GM19035 (cell line): ENCODE measurements at regions not wholly inside any gene's neighbourhood (a gene's known extent, or its start where the extent isn't known, plus 50 kb on each side); places are given as distances from the start of the nearest gene placed in this dataset.

Experiments used
- ATAC-seq: cut with Tn5 transposase; IDR thresholded peaks from one replicate; pipeline ENCODE4 v1.9.1; 2021; ENCODE audit not compliant: unreplicated experiment

DNA sequence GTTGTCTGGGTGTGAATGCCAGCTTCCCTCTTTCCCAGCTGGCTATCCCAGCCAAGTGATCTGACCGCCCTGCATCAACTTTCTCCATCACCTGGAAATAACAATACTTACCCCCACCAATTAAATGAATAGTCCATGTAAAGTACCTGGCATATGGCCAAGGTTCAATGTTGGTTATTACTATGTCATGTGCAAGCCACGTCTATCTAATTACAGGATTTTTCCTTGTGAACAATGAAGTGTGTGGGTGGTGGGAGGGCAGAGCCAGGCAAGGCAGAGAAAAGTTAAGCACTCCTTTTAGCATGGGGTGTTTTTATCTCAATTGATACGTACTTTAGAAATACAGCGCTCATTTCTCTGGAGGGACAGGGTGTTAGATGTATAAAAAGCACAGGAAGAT lies 121.1 kb downstream of the NHLRC3 start:
- no peak for ATAC-seq

DNA sequence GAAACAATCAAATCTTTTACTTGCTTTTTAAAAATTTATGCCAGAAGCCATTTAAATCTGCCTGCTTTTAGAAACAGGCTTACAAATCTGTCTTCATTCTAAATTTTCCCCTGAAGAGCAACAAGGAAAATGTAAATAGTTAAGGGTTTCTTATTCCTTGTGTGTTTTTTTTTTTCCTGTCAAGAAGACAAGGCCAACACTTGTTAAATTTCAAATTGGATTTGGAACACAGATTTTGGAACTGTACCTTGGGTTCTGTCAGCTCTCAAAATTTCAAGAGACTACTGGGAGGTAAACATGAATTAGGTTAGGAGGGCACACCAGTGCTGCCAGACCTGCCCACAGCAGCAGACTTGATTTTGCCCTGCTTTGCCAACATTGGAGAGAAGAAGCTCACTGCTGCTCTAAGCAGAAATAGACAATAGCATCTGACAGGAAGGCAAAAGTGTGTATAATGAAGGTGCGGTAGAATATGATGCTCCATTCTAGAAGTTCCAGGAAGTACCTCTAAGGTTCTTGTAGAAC lies 121.7 kb downstream of the NHLRC3 start:
- ATAC-seq: no peak

DNA sequence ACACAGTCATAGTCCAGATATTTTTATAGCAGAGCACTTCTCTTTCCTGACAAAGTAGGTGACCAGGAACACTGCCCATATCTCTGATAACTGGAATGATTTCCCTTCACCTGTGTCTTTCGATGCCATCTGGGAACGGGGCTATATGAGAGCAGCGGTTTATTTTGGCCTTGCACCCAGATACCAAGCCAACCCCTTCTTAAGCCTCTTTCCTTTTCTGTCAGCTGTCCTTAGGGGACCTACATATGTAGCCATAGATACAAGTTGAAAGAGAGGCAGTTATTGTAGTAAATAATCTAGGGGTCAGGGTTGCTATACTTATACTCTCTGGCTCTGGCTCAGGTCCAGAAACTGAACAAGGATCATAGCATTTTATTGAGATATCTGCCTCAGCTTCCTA lies 128.8 kb downstream of the NHLRC3 start:
- ATAC-seq: no peak

DNA sequence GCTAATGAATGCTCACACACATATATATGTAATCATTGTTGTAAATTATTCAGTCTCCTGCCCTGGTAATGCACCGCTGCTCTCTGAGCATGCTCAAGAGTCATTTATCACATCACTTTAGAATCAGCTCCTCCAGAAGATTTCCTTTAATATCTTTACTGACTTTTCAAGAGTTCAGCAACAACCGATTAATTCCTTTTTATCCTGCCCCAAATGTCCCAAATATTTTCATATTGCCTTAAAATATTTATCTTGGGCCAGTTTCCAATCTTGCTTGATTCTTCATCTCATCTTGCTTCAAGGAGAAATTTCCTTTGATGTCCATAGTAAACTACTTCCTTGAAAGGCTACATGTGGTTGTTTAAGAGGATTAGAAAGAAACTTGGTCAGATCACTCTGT lies 132.5 kb downstream of the NHLRC3 start:
- ATAC-seq: no peak

DNA sequence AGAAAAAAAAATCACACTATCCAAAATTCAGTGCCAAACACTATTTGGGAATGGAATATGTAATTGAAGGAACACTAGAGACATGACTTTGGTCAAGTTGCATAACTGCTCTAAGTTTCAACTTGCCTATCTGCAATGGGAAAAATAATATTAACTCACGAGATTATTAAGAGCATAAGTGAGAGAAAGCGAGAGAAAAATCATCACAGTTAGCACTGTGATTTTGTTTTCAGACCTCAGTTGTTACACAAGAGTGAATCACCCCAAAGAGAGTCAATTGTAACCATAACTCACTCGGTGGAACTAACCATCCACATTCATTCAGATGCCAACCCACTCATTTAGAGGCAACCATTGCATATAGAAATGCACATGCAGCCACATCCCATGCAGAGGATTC lies 147.1 kb downstream of the NHLRC3 start:
- no peak for ATAC-seq

DNA sequence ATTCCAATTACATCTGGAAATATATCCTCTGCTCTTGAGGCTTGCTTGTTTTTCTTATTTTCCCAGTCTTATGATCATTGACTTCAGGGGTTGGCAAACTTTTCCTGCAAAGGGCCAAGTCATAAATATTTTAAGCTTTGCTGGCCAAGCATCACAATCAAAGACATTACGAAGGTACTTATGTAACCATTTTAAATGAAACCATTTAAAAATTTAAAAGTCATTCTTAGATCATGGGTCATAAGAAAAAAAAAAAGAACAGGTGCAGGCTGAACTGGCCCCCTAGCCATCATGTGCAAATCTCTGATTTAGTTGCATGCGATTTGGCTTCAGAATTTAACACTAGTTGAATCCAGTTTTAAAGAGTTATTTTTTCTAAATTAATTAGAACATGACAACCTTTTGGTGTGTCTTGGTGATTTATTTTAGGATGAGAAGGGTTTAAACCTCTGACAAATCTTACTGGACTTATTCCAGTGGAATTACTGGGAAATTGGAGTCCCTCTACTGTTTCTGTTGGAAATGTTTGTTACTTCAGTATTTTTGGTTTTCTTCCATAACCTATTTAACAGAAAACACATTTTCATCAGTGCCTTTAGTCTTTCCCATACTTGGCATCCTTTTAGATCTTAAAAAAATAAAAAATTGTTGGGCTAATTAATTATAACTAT lies 148.1 kb downstream of the NHLRC3 start:
- no peak for ATAC-seq

DNA sequence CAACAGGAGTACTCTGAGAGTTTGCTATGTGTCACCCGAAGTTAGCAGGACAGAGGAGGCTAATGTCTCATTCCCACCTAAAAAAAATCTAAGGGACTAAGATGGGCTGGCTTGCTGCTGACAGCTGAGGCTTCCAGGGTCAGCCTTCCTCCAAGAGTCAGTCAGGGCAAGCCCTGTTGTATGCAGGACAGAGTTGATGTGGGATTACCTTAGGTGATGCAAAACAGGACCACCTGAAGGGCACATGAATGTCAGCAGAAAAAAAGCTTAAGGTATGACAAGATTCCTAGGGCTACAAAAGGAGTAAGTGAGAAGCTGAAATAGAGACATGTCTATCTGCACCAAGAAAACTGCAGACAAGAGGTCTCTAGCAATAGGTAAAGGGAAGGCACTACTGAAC lies 151.5 kb downstream of the NHLRC3 start:
- no peak for ATAC-seq

DNA sequence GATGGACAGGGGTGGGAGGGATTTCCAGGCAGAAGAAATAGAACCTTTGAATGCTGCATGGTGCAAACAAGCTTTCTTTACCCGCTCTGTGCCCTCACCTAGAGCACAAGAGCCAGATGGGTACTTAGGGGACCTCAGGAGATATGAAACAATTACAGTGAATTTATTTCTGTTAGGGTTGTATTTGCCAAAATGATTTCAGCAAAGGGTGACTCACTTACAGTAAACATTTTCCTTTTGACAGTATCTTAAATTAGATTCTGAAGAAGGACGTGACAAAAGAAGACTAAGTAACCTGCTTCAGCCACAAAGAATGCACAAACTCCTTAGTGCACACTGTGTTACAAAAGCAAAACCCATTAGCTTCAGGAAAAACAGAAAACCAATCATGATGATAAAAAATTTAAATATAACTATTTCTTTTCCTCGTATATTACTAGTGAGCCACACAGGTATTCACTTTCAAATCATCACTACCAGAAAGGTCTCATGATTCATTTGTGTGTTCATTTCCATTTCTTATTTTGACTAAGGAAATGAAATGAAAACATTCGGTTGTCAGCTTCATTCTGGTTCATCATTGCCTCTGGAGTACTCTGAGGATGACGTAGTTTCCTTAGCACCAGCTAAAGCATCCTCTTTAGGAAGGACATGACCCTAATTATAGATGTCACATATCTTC lies 158.8 kb downstream of the NHLRC3 start:
- peak; percentile 70 for ATAC-seq

DNA sequence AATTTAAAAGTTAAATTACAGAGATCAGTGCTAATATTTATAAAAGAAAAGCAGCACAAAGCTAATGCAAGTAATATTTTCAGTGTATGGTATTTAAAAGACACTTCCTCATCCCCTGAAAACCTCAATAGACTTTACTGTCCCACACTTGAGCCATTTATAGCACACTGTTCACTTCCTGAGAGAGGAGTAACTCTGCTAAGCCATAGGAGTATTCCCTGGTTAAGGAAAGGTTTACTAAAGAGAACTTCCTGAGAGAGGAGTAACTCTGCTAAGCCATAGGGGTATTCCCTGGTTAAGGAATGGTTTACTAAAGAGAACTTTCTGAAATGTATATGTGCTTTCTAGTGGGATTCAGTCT lies 159.4 kb downstream of the NHLRC3 start:
- peak; percentile 9 for ATAC-seq

DNA sequence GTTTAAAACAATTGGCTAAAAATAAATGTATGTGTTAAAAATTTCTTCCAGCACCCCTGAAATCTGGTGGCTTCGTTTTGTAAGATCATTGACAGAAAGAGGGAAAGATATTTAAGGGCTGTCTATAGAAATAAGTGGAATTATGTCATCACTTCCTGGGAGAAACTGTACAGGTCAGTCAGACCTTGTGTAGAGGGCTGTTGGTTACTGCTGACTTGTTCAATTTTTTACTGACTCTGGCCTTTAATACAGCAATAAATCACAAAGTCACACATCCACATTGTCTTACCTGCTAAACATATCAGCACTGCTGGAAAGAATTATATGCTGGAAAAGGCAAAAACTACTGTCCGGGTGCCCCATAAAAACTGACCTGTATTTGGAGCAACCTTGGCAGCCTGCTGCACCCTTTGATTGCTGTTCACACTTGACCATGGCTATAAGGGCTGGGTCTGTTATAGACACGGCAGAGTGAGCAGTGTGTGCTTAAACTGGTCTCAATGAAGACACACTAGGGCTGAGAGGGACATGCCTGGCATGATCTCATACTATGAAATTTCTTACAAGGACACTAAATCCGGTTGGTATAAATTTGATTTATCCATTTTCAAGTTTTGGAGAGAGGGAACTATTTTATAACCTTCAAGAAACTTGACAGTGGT lies 162.1 kb downstream of the NHLRC3 start:
- ATAC-seq: no peak

DNA sequence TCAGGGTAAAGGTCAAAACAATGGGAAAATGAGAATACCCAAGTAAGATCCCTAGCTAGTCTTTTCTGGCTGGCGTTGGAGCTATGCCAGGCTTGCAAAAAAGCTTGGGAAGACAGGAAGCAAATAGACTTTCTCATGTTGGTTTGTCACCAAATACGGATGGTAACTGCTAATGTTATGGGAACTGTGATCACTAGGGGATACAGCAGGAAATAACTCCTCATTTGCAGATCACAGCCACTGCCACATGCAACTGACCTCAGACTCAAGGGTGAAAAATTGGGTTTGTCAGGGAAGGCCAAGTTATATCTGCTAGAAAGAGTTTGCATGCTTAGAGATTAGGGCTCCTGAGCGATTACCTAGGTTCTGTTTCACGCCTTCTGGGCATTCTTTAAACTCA lies 162.9 kb downstream of the NHLRC3 start:
- ATAC-seq: no peak

DNA sequence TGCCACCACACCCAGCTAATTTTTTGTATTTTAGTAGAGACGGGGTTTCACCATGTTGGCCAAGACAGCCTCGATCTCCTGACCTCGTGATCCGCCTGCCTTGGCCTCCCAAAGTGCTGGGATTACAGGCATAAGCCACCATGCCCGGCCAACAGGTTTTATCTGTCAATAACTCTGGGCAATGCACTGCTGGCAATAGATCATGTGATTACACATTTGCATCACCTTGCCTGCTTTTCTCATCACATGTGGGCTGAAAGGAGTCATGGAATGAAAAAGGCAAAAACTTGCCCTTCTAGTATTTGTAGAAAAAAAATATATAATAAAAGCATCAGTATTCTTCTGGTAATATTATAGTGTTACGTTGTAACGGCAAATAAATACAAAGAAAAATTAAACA lies 164.5 kb downstream of the NHLRC3 start:
- ATAC-seq: no peak

DNA sequence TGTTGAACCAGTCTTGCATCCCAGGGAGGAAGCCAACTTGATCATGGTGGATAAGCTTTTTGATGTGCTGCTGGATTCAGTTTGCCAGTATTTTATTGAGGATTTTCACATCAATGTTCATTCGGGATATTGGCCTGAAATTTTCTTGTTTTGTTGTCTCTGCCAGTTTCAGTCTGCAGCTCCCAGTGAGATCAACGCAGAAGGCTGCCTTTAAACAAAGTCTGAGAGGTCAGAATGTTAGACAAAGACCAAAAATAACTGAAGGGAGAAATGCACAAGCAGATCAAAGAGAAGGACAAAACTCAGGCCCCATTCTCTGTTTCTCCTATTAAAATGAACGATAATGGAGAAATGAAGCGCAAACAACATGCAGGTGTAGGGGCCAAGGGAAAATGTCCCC lies 170.4 kb downstream of the NHLRC3 start:
- ATAC-seq: no peak

DNA sequence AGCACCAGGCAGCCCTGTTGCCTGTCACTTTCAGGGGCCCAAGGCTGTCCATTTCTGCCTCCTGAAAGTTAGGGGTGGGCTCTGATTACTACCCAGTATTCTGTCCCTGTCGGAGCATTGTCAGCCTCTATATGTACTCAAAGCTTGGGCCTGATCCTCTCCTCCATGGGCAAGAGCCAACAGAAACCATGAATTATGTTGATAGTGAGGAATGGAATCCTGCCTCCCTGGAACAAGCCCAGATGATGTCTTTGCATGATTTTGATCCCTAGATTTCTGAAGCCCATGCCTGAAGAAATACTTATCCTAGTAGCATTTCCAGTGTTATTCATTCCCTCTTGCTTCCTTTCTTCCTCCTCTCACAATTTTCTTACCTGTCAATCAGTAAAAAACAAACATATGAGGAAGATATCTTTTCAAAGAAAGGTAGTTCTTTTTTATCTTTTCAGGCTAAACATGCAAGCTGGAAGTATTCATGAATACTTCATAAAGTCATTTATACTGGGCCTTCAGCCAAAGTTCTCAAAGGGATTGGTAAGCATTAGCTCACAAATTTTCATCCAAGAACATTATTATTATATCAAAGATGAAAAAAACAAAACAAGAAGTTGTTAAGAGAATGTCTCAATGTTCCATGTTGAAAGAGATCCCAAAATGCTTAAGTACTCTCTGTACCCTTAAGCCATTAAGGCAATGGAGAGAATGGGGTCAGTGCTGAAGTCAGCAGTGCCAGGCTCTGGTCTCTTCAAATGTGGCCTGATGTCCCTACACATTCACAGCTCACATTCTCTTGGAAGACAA lies 171.7 kb downstream of the NHLRC3 start:
- ATAC-seq: no peak

DNA sequence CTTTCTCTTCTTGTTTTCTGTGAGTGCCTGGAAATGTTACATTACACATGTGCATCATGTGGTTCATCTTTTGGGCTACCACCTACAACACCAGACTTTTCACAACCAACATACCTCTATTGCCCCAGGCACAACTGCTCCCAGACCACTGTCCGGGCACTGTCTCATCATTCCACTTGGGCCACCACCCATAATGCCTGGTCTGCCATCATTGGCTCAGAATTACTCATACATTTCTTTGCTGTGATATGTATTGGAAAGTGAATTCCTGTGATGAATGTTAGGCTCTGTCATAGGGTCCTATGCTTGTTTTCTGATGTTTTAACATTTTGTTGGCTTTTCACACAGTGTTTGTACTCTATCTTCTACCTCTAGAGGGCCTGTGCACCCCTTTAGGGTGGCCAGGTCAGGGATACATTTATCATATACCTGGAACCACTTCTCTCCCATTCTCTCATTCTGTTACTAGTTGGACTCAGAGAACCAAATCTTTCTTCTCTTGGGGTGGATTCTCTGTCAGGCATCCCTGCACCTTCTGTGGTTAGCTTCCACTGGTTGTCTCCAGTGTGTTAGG lies 172.8 kb downstream of the NHLRC3 start:
- ATAC-seq: no peak

DNA sequence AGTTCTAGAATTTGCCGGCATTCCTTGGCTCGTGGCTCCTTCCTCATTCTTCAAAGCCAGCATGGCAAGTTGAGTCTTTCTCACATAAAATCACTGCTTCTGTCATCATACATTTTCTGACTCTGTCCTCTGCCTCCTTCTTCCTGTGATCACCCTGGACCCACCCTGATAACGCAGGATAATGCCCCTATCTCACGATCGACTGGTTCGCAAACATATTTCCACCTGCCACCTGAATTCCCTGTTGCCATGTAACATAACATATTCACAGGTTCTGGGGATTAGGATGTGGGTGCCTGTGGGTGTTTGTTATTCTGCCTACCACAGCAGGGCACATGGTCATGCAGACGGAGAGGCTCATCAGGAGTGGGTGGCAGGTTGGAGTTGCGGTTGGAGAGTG lies 177.7 kb downstream of the NHLRC3 start:
- no peak for ATAC-seq

DNA sequence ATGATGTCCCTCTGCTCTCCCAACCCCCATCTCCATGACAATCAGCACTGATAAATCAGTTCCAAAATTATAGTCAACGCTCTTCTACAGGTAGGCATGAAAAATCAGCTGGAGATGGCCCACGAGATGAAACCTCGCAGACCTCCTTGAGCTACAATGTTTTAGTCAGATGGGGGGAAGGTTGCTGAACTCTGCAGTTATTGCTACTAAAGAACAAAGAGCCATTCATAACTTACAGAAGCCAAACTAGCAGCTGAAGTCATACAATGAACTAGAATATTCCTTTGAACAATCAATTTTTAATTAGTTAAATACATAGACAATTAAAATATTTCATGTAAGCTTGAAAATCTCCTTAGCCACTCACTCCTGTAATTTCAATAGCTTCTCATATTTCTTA lies 179.2 kb downstream of the NHLRC3 start:
- ATAC-seq: no peak

DNA sequence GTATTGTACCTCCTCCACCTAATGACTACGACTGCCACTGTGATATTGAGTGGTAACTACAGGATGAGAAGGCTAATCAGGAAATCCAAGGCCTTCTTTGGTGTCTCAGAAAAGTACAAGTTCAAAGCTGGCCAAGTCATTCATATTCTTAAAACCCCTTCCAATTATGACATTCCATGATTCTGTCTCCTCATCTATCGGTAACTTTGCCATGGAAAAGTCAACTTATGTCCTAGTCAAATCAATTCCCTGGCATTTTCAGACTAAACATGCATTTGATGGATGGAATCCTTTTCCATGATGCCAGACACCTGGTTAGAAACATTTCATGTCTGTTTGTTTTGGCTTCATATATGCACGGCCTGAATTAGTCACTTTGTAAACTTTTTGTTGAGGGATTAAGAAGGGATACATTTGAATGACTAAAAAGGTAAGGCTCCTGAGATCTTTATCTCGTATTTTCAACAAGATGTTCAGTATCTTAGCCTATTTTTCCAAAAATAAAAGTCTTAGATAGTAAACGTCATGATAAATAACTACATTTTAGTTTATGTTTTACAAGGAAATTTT lies 186.5 kb downstream of the NHLRC3 start:
- no peak for ATAC-seq

DNA sequence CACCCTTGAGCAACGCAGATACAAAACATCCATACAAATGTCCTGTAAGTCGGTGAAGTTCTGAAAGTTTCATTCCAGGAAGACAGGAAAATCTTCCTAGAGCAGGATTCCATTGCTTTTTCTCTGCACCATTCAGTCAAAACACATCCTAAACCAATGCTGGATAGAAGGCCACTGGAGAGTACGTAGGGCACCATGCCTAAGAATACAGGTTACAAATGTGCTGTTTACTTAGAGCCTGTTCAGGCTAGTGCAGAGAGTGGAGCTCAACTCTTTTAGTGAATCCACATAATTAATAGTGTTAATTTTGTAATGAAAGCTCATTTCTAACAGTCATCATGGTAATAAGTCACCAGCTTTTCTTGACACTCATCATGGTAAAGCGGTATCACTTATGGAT lies 187.6 kb downstream of the NHLRC3 start:
- ATAC-seq: no peak

DNA sequence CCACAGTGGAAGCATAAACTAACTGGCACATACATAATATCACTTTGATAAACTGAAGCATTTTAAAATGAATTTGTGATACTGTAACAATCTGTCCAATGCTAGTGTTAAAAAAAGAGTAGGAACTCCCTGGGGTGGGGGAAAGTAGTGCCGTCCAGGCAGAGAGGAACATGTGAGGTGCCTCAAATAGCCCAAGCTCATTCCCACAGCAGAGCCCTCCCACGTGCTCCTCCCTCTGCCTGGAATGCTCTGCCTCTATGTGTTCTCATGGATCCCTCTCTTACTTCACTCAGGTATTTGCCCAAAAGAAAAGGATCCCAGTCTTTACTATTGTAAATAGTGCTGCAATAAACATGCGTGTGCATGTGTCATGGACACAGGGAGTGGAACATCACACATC lies 188.1 kb downstream of the NHLRC3 start:
- no peak for ATAC-seq
